H9 (cell line): ENCODE measurements at regions not wholly inside any gene's neighbourhood (a gene's known extent, or its start where the extent isn't known, plus 50 kb on each side); places are given as distances from the start of the nearest gene placed in this dataset.

Source experiments
- DNase-seq: peaks from one replicate; pipeline ENCODE4 v3.0.0-alpha.2; 2017
- H2AFZ ChIP-seq: one replicate; pipeline ENCODE4 v1.6.1; 2013; ENCODE audit warnings: mild to moderate bottlenecking, low read length, control low read depth, moderate library complexity
- H2AK5ac ChIP-seq: 2 replicates; pipeline ENCODE4 v1.6.1; 2013; ENCODE audit warnings: low read length, control low read depth, mixed read lengths; ENCODE audit not compliant: insufficient read length
- H2BK120ac ChIP-seq: one replicate; pipeline ENCODE4 v1.6.1; 2013; ENCODE audit warnings: low read depth, mild to moderate bottlenecking, low read length, control low read depth, inconsistent platforms; ENCODE audit not compliant: poor library complexity, severe bottlenecking
- H2BK12ac ChIP-seq: 2 replicates; pipeline ENCODE4 v1.6.1; 2013; ENCODE audit warnings: low read length, control low read depth, mixed read lengths, low read depth; ENCODE audit not compliant: insufficient read length
- H2BK15ac ChIP-seq: 2 replicates; pipeline ENCODE4 v1.6.1; 2013; ENCODE audit warnings: low read depth, low read length, control low read depth
- H2BK20ac ChIP-seq: one replicate; pipeline ENCODE4 v1.6.1; 2013; ENCODE audit warnings: low read depth, mild to moderate bottlenecking, low read length, control low read depth, inconsistent platforms; ENCODE audit not compliant: poor library complexity, severe bottlenecking
- H2BK5ac ChIP-seq: 2 replicates; pipeline ENCODE4 v1.6.1; 2013; ENCODE audit warnings: low read length, control low read depth, mixed read lengths; ENCODE audit not compliant: insufficient read length
- H3K14ac ChIP-seq: 2 replicates; pipeline ENCODE4 v1.6.1; 2013; ENCODE audit warnings: low read length, control low read depth; ENCODE audit not compliant: insufficient read depth
- H3K18ac ChIP-seq: 2 replicates; pipeline ENCODE4 v1.6.1; 2013; ENCODE audit warnings: low read depth, mild to moderate bottlenecking, mixed read lengths, low read length, control low read depth; ENCODE audit not compliant: insufficient read length
- H3K23ac ChIP-seq: 2 replicates; pipeline ENCODE4 v1.6.1; 2013; ENCODE audit warnings: low read length, control low read depth, mixed read lengths, low read depth; ENCODE audit not compliant: insufficient read length
- H3K23me2 ChIP-seq: 2 replicates; pipeline ENCODE4 v1.6.1; 2013; ENCODE audit warnings: low read depth, mild to moderate bottlenecking, mixed read lengths, low read length, control low read depth; ENCODE audit not compliant: insufficient read length, poor library complexity, severe bottlenecking
- H3K27ac ChIP-seq: 2 replicates; pipeline ENCODE4 v1.5.1; 2013; ENCODE audit warnings: low read length, control low read depth, mixed read lengths, low read depth; ENCODE audit not compliant: insufficient read length
- H3K27me3 ChIP-seq: 2 replicates; pipeline ENCODE4 v1.6.1; 2013; ENCODE audit warnings: low read length, control low read depth, inconsistent platforms; ENCODE audit not compliant: insufficient read depth
- H3K4ac ChIP-seq: 2 replicates; pipeline ENCODE4 v1.6.1; 2013; ENCODE audit warnings: low read depth, mild to moderate bottlenecking, control low read depth, inconsistent platforms, low read length, moderate library complexity
- H3K4me1 ChIP-seq: 2 replicates; pipeline ENCODE4 v1.6.1; 2013; ENCODE audit warnings: low read length, control low read depth, inconsistent platforms; ENCODE audit not compliant: insufficient read depth
- H3K4me2 ChIP-seq: 2 replicates; pipeline ENCODE4 v1.6.1; 2013; ENCODE audit warnings: low read length, control low read depth, mixed read lengths; ENCODE audit not compliant: insufficient read length, insufficient read depth
- H3K56ac ChIP-seq: 2 replicates; pipeline ENCODE4 v1.6.1; 2013; ENCODE audit warnings: low read depth, mild to moderate bottlenecking, mixed read lengths, low read length, control low read depth; ENCODE audit not compliant: insufficient read length
- H3K79me1 ChIP-seq: 2 replicates; pipeline ENCODE4 v1.6.1; 2013; ENCODE audit warnings: low read depth, mild to moderate bottlenecking, moderate library complexity, low read length, control low read depth, inconsistent platforms; ENCODE audit not compliant: insufficient read depth, poor library complexity, severe bottlenecking
- H3K79me2 ChIP-seq: 2 replicates; pipeline ENCODE4 v1.6.1; 2013; ENCODE audit warnings: low read length, control low read depth, inconsistent platforms; ENCODE audit not compliant: insufficient read depth
- H3K9ac ChIP-seq: 2 replicates; pipeline ENCODE4 v1.6.1; 2013; ENCODE audit warnings: low read length, control low read depth, mixed read lengths; ENCODE audit not compliant: insufficient read length; ENCODE audit errors: extremely low read depth
- H3K9me3 ChIP-seq: one replicate; pipeline ENCODE4 v1.6.1; 2013; ENCODE audit warnings: low read depth, low read length, inconsistent platforms; ENCODE audit not compliant: control insufficient read depth
- H3T11ph ChIP-seq: one replicate; pipeline ENCODE4 v1.6.1; 2013; ENCODE audit warnings: mild to moderate bottlenecking, low read length, control low read depth, inconsistent platforms
- H4K20me1 ChIP-seq: one replicate; pipeline ENCODE4 v1.6.1; 2013; ENCODE audit not compliant: control insufficient read depth, insufficient read length, insufficient read depth
- H4K5ac ChIP-seq: 2 replicates; pipeline ENCODE4 v1.6.1; 2013; ENCODE audit warnings: low read depth, mild to moderate bottlenecking, mixed read lengths, low read length, control low read depth; ENCODE audit not compliant: insufficient read length
- H4K8ac ChIP-seq: replicated peaks from 2 replicates; pipeline ENCODE4 v1.6.1; 2013; ENCODE audit warnings: low read length, control low read depth, mixed read lengths, low read depth; ENCODE audit not compliant: insufficient read length
- H4K91ac ChIP-seq: 2 replicates; pipeline ENCODE4 v1.6.1; 2013; ENCODE audit warnings: low read depth, mild to moderate bottlenecking, moderate library complexity, mixed read lengths, low read length, control low read depth; ENCODE audit not compliant: insufficient read length
- H3K27ac Mint-ChIP-seq, 3 experiments: 2 replicates in 2 of 3; 3 replicates in 1 of 3; pipeline ENCODE4 v1.8.0; 2020 to 2021; ENCODE audit warnings: mixed read lengths in 3 of 3, mild to moderate bottlenecking in 1 of 3, moderate library complexity in 1 of 3
- H3K27me3 Mint-ChIP-seq: 2 replicates; pipeline ENCODE4 v1.8.0; 2021; ENCODE audit warnings: low read depth, mild to moderate bottlenecking, moderate library complexity, mixed read lengths
- H3K36me3 Mint-ChIP-seq, 3 experiments: 2 replicates in 2 of 3; 3 replicates in 1 of 3; pipeline ENCODE4 v1.8.0; 2020 to 2021; ENCODE audit warnings: low read depth in 3 of 3, mixed read lengths in 3 of 3; ENCODE audit not compliant: insufficient read depth in 1 of 3
- H3K4me1 Mint-ChIP-seq, 2 experiments: 2 replicates each; pipeline ENCODE4 v1.8.0; 2020; ENCODE audit warnings: mixed read lengths in 2 of 2
- H3K4me3 Mint-ChIP-seq, 2 experiments: 2 replicates in 1 of 2; 3 replicates in 1 of 2; pipeline ENCODE4 v1.8.0; 2020 to 2021; ENCODE audit warnings: mild to moderate bottlenecking in 2 of 2, mixed read lengths in 2 of 2, moderate library complexity in 1 of 2
- H3K9me3 Mint-ChIP-seq, 2 experiments: 2 replicates in 1 of 2; 3 replicates in 1 of 2; pipeline ENCODE4 v1.8.0; 2020; ENCODE audit warnings: mild to moderate bottlenecking in 2 of 2, mixed read lengths in 2 of 2, moderate library complexity in 1 of 2
- CTCF ChIP-seq: fragments of 200-600 bp; sonication (generic); conservative IDR thresholded peaks from 3 replicates; pipeline ENCODE4 v1.8.0; 2021; ENCODE audit warnings: antibody characterized with exemption, mild to moderate bottlenecking
- WGBS: extraction: QIAGEN DNeasy Blood & Tissue Kit; methylation state at CpG from one replicate; pipeline ENCODE4 v1.1.7; 2013; ENCODE audit warnings: missing lambda C conversion rate, low lambda C conversion rate, mixed read lengths; ENCODE audit not compliant: insufficient read length; ENCODE audit errors: extremely low coverage; 5-methylcytosine and 5-hydroxymethylcytosine counted together

- H4K5ac ChIP-seq, result no peak overlapping the region
- no peaks in the 10 kb centered on the region for H3K79me1 ChIP-seq
- Mint-ChIP-seq H3K36me3 (no peaks in the 10 kb centered on the region), H3K27ac (0 out of 7 replicates have a peak overlapping the region, but pooled peaks of 1 of the 3 experiments have one; percentile 49), H3K4me1 (peaks cover 11 to 13% of the 10 kb centered on the region in 2 experiments), H3K27me3 (peaks cover 6% of the 10 kb centered on the region), H3K9me3 (no peaks in the 10 kb centered on the region), H3K4me3 (no peak overlapping the region)
- no peak overlapping the region for H2BK12ac ChIP-seq
- no peak overlapping the region for H3K56ac ChIP-seq
- no peak overlapping the region for H3K18ac ChIP-seq
- no peak overlapping the region for H2BK15ac ChIP-seq
- no peaks in the 10 kb centered on the region; the same call in 1 of the 2 replicates for H3K27me3 ChIP-seq
- no peak overlapping the region for H2AFZ ChIP-seq
- no peaks in the 10 kb centered on the region for H3K23me2 ChIP-seq
- no peaks in the 10 kb centered on the region for H4K20me1 ChIP-seq
- H3K27ac ChIP-seq, result no peak overlapping the region
- no peak overlapping the region for H4K91ac ChIP-seq
- H2AK5ac ChIP-seq, result no peak overlapping the region
- H4K8ac ChIP-seq, result no peak overlapping the region
- no peak overlapping the region for H3K4me2 ChIP-seq
- TF ChIP-seq CTCF, result no peak
- no peak overlapping the region for H2BK120ac ChIP-seq
- H2BK5ac ChIP-seq, result no peak overlapping the region
- no peak overlapping the region for H2BK20ac ChIP-seq
- H3K9ac ChIP-seq, result no peak overlapping the region
- H3T11ph ChIP-seq, result no peak overlapping the region
- no peak overlapping the region for H3K4ac ChIP-seq
- no peak overlapping the region for H3K23ac ChIP-seq
- no peak overlapping the region for H3K14ac ChIP-seq
- H3K4me1 ChIP-seq, result peaks cover 4% of the 10 kb centered on the region; the same call in 1 of the 2 replicates
- WGBS, result no CpG with 5 or more reads among the region's 2 CpGs
- no peak for DNase-seq
- no peaks in the 10 kb centered on the region for H3K79me2 ChIP-seq
- no peaks in the 10 kb centered on the region for H3K9me3 ChIP-seq
Observed at GRCh38 chr9:1870915-1871314, 144.2 kb upstream of the SMARCA2 start.
